D721Med (cell line): ENCODE measurements at regions not wholly inside any gene's neighbourhood (a gene's known extent, or its start where the extent isn't known, plus 50 kb on each side); places are given as distances from the start of the nearest gene placed in this dataset.
A peak's percentile ranks its signal among the peaks of the same experiment; 100 is the strongest.

Experiments used
- DNase-seq: peaks from one replicate; pipeline ENCODE4 v3.0.0; 2011; ENCODE audit warnings: low spot score; ENCODE audit not compliant: insufficient read length
- FAIRE-seq: peaks from 2 replicates; lab custom pipeline; 2011; peaks lifted over from hg19 to GRCh38; lab: Jason Lieb, UNC
- TF ChIP-seq, protein P1 (sequence below): IDR thresholded peaks from 2 replicates; pipeline ENCODE4 v1.5.1; 2012; ENCODE audit warnings: mild to moderate bottlenecking, control low read depth; ENCODE audit not compliant: insufficient read depth; ENCODE audit errors: missing control alignments

- TF ChIP-seq, protein P1, sequence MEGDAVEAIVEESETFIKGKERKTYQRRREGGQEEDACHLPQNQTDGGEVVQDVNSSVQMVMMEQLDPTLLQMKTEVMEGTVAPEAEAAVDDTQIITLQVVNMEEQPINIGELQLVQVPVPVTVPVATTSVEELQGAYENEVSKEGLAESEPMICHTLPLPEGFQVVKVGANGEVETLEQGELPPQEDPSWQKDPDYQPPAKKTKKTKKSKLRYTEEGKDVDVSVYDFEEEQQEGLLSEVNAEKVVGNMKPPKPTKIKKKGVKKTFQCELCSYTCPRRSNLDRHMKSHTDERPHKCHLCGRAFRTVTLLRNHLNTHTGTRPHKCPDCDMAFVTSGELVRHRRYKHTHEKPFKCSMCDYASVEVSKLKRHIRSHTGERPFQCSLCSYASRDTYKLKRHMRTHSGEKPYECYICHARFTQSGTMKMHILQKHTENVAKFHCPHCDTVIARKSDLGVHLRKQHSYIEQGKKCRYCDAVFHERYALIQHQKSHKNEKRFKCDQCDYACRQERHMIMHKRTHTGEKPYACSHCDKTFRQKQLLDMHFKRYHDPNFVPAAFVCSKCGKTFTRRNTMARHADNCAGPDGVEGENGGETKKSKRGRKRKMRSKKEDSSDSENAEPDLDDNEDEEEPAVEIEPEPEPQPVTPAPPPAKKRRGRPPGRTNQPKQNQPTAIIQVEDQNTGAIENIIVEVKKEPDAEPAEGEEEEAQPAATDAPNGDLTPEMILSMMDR, result no peak
- no peak for FAIRE-seq
- DNase-seq, result no peak
Observed at GRCh38 chr5:27403243-27403882, 365.0 kb upstream of the CDH9 start.

- FAIRE-seq, result no peak
- TF ChIP-seq, protein P1, result no peak
- no peak for DNase-seq
Observed at GRCh38 chr5:27402828-27403227, 364.4 kb upstream of the CDH9 start.

- DNase-seq (no peak), FAIRE-seq (no peak)
- TF ChIP-seq, protein P1, result no peak
Observed at GRCh38 chr5:27396998-27397397, 358.6 kb upstream of the CDH9 start.

GRCh38 chr5:27392716-27393115, 354.3 kb upstream of the CDH9 start:
- no peak for DNase-seq
- TF ChIP-seq, protein P1, result no peak
- no peak for FAIRE-seq

DNA sequence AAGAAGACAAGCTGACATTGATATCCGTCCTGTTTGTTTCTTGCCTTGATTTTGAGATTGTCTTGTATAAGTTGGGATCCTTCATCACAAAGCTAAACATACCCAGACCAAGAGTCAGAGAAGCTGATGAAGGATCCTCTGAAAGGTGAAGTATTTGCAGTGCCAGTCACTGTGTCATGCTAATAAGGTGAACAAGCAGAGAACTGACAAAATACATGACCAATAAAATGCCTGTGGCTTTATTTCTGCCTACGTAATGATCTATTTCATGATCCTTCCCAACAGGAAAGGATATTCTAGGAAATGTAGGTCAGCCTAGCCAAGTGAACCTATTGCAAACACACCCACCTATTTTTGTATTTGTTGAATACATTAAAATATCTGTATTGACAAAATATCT, 351.3 kb upstream of the CDH9 start:
- FAIRE-seq (peak; percentile 56), DNase-seq (no peak)
- TF ChIP-seq, protein P1, result no peak

DNA sequence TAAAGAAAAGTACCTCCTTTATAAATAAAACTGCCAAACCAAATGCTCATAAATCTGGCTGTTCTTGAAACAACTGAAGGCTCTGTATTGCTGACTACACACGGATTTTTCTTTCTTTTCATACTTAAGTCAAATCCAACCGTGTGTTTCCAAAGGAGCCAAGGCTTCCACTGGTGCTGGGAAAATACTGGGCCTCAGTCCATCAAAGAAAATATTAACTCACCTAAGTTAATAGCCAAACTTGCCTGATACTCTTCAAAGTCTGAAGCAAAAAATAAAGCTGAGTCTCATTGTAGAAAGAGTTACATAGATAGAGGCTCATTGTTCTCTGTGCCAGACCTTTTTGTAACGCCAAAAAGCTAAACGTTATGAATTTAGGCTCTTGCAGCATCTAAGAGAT, 350.4 kb upstream of the CDH9 start:
- TF ChIP-seq, protein P1, result no peak
- FAIRE-seq (no peak), DNase-seq (no peak)

- DNase-seq (no peak), FAIRE-seq (no peak)
- TF ChIP-seq, protein P1, result no peak
Observed at GRCh38 chr5:27387535-27388073, 349.2 kb upstream of the CDH9 start.
